ENCODE measurements at regions not wholly inside any gene's neighbourhood (a gene's known extent, or its start where the extent isn't known, plus 50 kb on each side); places are given as distances from the start of the nearest gene placed in this dataset.
"Not testable (repeated sequence)": the region's sequence is repeated elsewhere in the genome, so short reads cannot be mapped to it uniquely, and the experiment has no call there.

- H3K4me1 ChIP-seq (ENCODE audit: insufficient read depth, low read length, severe bottlenecking) = peaks cover 38% of the 10 kb centered on the region
- no peak for TF ChIP-seq CTCF (IDR thresholded peaks at IDR 0.05; ENCODE audit: low read length)
- TF ChIP-seq EZH2 (IDR thresholded peaks at IDR 0.05; ENCODE audit: borderline replicate concordance, low read length) = no peak
- H3K4me2 ChIP-seq (ENCODE audit: low read length) = peak overlapping the region; percentile 59
These were observed 669.3 kb upstream of the GJE1 start for GRCh38 chr6:141463237-141463977.

GRCh38 chr6:141460743-141461484 is 671.8 kb upstream of the GJE1 start:
- Histone ChIP-seq H4K20me1 (ENCODE audit: insufficient read depth, low read length) (no peaks in the 10 kb centered on the region), H3K36me3 (ENCODE audit: insufficient read depth, low read length) (no peaks in the 10 kb centered on the region), H3K27ac (ENCODE audit: low read depth, low read length, poor library complexity, severe bottlenecking) (no peak overlapping the region), H3K9me3 (ENCODE audit: low read length) (no peaks in the 10 kb centered on the region), H3K79me2 (ENCODE audit: insufficient read depth, low read length) (no peaks in the 10 kb centered on the region), H3K9ac (ENCODE audit: low read length) (no peak overlapping the region), H3K9me2 (ENCODE audit: low read depth, low read length) (no peaks in the 10 kb centered on the region), H3K4me1 (ENCODE audit: insufficient read depth, low read length, severe bottlenecking) (peaks cover 25% of the 10 kb centered on the region), H3K4me3 (ENCODE audit: low read depth, low read length, poor library complexity, severe bottlenecking) (no peak overlapping the region), H3K27me3 (ENCODE audit: insufficient read depth, low read length) (no peaks in the 10 kb centered on the region), H3F3A (ENCODE audit: insufficient read depth, low read length) (no peaks in the 10 kb centered on the region), H2AFZ (ENCODE audit: low read length) (no peak overlapping the region), H3K4me2 (ENCODE audit: low read length) (no peak overlapping the region)
- TF ChIP-seq EZH2 (IDR thresholded peaks at IDR 0.05; ENCODE audit: borderline replicate concordance, low read length) (no peak), CTCF (IDR thresholded peaks at IDR 0.05; ENCODE audit: low read length) (no peak)

More at GRCh38 chr6:141463237-141463977, 669.3 kb upstream of the GJE1 start:
- no peaks in the 10 kb centered on the region for H4K20me1 ChIP-seq (ENCODE audit: insufficient read depth, low read length)
- no peaks in the 10 kb centered on the region for H3K27me3 ChIP-seq (ENCODE audit: insufficient read depth, low read length)
- H3K9ac ChIP-seq (ENCODE audit: low read length) = no peak overlapping the region
- H2AFZ ChIP-seq (ENCODE audit: low read length) = peak overlapping the region; percentile 75; the same call in 1 of the 2 replicates
- H3K9me3 ChIP-seq (ENCODE audit: low read length) = no peaks in the 10 kb centered on the region
- no peaks in the 10 kb centered on the region for H3K9me2 ChIP-seq (ENCODE audit: low read depth, low read length)
- H3K27ac ChIP-seq (ENCODE audit: low read depth, low read length, poor library complexity, severe bottlenecking) = peak overlapping the region; percentile 70
- H3F3A ChIP-seq (ENCODE audit: insufficient read depth, low read length) = 0 out of 2 replicates have a peak, but pooled peaks cover 3% of the 10 kb centered on the region
- no peaks in the 10 kb centered on the region for H3K79me2 ChIP-seq (ENCODE audit: insufficient read depth, low read length)
- H3K36me3 ChIP-seq (ENCODE audit: insufficient read depth, low read length) = no peaks in the 10 kb centered on the region
- H3K4me3 ChIP-seq (ENCODE audit: low read depth, low read length, poor library complexity, severe bottlenecking) = no peak overlapping the region

GRCh38 chr6:141460245-141460644 is 672.5 kb upstream of the GJE1 start:
- not testable (repeated sequence) for H3K36me3 ChIP-seq (ENCODE audit: insufficient read depth, low read length); H3K9me2 ChIP-seq (ENCODE audit: low read depth, low read length); H3K4me2 ChIP-seq (ENCODE audit: low read length); H3K27ac ChIP-seq (ENCODE audit: low read depth, low read length, poor library complexity, severe bottlenecking); H3K4me3 ChIP-seq (ENCODE audit: low read depth, low read length, poor library complexity, severe bottlenecking); H3K9ac ChIP-seq (ENCODE audit: low read length); H4K20me1 ChIP-seq (ENCODE audit: insufficient read depth, low read length); H3F3A ChIP-seq (ENCODE audit: insufficient read depth, low read length); H2AFZ ChIP-seq (ENCODE audit: low read length); H3K79me2 ChIP-seq (ENCODE audit: insufficient read depth, low read length); H3K9me3 ChIP-seq (ENCODE audit: low read length); H3K27me3 ChIP-seq (ENCODE audit: insufficient read depth, low read length)
- H3K4me1 ChIP-seq (ENCODE audit: insufficient read depth, low read length, severe bottlenecking) = peaks cover 21% of the 10 kb centered on the region

- not testable (repeated sequence) for H3K9ac ChIP-seq (ENCODE audit: low read length); H3K36me3 ChIP-seq (ENCODE audit: insufficient read depth, low read length); H3K4me3 ChIP-seq (ENCODE audit: low read depth, low read length, poor library complexity, severe bottlenecking); H4K20me1 ChIP-seq (ENCODE audit: insufficient read depth, low read length); H3K27ac ChIP-seq (ENCODE audit: low read depth, low read length, poor library complexity, severe bottlenecking); H3F3A ChIP-seq (ENCODE audit: insufficient read depth, low read length); H2AFZ ChIP-seq (ENCODE audit: low read length); H3K79me2 ChIP-seq (ENCODE audit: insufficient read depth, low read length); H3K9me3 ChIP-seq (ENCODE audit: low read length); H3K4me1 ChIP-seq (ENCODE audit: insufficient read depth, low read length, severe bottlenecking); H3K27me3 ChIP-seq (ENCODE audit: insufficient read depth, low read length); H3K4me2 ChIP-seq (ENCODE audit: low read length); H3K9me2 ChIP-seq (ENCODE audit: low read depth, low read length)
These were observed 674.7 kb upstream of the GJE1 start for GRCh38 chr6:141457984-141458383.
